Sciatic nerve (tissue), 2 donors: ENCODE measurements at regions not wholly inside any gene's neighbourhood (a gene's known extent, or its start where the extent isn't known, plus 50 kb on each side); places are given as distances from the start of the nearest gene placed in this dataset.

ENCODE experiments used
- ATAC-seq: fragments of 200-7000 bp; cut with Tn5 transposase; one replicate; pipeline ENCODE4 v1.9.1; 2020; ENCODE audit warnings: mild to moderate bottlenecking, moderate library complexity
- DNase-seq: peaks from one replicate; pipeline ENCODE4 v3.0.0-alpha.2; 2020; ENCODE audit warnings: low spot score
- intact Hi-C: fragments of 100-400 bp; cut with DNase I; formaldehyde crosslinking; loops from one replicate; pipeline ENCODE4 v1.14.2; 2022
- donor health status: DM: no; HTN: no; CAD: no.
- donor health status: DM: no; HTN: no; CAD: no.

GRCh38 chr11:33618351-33618710 lies 82.3 kb downstream of the C11orf91 start:
- intact Hi-C loops, result loop anchor here (5.0 kb wide), 1 partner anchor 1809 kb away; no protein-coding TSS in a partner anchor
- no peak for ATAC-seq
- no peak for DNase-seq

DNA sequence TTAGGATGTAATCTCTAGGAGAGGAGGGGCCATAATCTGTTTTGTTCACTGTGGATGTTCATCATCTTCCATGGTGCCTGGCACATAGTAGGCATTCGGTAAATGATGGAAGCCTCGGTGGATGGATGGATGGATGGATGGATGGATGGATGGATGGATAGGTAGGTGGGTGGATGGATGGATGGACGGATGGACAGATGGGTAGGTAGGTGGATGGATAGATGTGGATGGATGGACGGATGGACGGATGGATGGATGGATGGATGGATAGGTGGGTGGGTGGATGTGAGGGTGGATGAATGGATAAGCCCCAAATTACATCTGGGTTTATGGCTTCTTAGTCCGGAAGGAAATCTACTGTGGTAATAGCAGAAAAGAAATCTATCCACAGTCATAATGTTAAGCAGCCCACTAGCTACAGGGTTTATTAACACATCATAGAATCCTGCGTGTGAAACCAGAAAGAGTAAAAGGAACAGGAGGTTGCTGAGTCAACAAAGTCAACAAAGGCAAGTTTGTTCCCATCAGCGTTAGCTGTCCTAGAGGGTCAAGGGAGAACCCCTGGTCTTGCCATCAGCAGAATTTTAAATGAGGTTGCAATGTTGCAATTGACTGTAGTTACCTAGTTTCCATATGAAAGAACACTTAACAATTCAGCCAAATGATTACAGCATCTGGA lies 82.8 kb downstream of the C11orf91 start:
- intact Hi-C loops, result loop anchor here (5.0 kb wide), 1 partner anchor 1809 kb away; no protein-coding TSS in a partner anchor
- DNase-seq, result no peak
- ATAC-seq, result no peak

DNA sequence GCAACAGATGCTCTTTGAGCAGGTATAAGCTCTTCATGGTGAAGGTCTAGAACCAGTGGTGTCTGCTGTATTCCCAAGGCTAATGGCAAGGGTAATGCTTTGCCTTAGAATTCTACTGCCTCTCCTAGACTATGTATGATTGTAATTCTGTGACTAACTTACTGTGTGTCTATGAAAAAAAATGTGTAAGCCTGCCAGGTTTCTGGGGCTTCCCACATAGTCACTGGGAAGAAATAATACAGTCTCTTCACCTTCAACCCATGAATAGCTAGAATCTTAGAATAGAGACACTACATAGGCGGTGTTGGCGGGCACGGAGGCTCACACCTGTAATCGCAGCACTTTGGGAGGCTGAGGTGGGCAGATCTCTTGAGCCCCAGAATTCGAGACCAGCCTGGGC lies 84.1 kb downstream of the C11orf91 start:
- DNase-seq, result no peak
- intact Hi-C loops, result loop anchor here (5.0 kb wide), 1 partner anchor 1811 kb away; no protein-coding TSS in a partner anchor
- no peak for ATAC-seq

DNA sequence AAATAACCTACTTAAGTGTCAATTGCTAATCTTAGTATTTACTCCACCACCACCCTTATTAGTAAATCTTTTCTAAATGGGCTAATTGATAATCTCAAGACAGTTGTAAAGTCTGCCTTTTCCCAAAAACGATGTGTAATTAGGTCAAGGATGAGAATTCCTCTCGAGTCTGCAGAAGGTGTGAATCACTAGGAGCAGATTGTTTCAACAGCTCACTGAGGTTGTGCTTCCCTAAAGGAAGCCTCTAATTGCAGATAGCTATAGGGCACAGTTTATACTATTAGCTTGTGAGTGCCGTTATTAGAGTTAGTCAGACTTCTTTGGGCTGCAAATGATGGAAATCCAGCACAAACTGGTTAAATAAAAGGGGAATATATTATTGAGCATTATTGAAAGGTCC lies 84.9 kb downstream of the C11orf91 start:
- intact Hi-C loops, result loop anchor here (5.0 kb wide), 1 partner anchor 1812 kb away; no protein-coding TSS in a partner anchor
- DNase-seq, result no peak
- no peak for ATAC-seq

DNA sequence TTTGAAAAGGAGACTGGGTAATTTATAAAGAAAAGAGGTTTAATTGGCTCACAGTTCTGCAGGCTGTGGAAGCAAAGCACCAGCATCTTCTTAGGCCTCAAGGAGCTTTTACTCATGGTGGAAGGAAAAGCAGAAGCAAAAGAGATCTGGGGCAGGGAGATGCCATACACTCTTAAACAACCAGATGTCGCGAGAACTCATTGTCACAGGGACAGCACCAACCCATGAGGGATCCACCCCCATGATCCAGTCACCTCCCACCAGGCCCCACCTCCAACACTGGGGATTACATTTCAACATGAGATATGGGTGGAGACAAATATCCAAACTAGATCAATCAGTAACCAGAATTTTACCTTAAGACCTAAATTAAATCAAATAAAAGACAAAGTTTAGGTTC lies 87.2 kb downstream of the C11orf91 start:
- ATAC-seq, result no peak
- no peak for DNase-seq
- intact Hi-C loops, result no loop called here

DNA sequence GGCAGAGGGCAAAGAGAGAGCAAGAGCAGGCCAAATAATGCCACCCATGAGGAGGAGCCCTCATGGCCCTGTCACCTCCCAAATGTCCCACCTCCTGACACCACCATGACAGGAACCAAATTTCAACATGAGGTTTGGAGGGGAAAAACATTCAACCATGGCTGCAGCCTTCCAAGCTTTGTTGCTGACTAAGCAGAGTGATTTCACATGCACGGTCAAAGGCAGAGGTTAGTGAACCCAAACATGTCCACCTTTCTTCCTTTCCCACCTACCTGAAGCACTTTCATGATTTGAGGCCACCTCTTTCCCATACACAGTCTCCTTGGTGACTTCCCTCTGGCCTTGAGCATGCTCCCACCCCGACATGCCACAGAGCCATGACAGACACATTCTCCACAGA lies 89.7 kb downstream of the C11orf91 start:
- intact Hi-C loops, result no loop called here
- ATAC-seq (no peak), DNase-seq (no peak)

DNA sequence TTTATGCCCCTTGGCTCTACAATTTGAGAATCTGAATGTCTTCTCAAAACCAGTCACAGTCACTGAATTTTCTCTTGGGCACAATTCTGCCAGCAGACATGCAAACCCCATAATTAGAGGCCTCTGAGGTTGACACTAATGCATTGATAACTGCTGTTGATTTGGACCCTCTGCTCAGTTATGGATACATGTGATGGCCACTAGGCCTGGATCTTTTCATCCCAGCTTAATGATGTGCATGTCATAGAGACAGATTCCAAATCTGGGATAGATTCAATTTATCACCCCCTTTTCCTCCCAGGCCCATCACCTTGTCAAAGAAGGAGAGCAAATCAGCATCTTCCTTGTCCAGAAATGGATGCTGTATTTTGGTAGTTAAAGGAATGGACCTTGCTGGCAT lies 92.2 kb downstream of the C11orf91 start:
- intact Hi-C loops, result no loop called here
- no peak for DNase-seq
- ATAC-seq, result no peak

DNA sequence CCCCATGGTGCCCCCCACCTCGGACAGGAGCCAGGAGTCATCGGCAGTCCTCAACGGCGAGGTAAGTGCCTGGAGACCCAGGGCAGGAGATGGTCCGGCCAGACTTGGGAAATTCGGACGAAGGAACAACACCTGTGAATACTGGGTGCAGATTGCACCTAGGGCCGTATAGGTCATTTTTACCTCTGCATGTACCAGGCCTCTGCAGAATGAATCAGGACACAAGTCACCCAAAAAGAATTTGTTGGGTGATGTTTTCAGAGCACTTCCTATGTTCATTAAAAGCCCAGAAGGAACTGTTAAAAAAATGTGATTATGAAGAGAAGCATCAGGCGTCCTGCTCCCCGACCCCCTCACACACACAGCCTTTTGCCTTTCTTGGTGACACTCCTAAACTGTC lies 93.9 kb downstream of the C11orf91 start:
- ATAC-seq (no peak), DNase-seq (no peak)
- intact Hi-C loops, result no loop called here

- DNase-seq, result no peak
- ATAC-seq, result no peak
- intact Hi-C loops, result no loop called here
Observed at GRCh38 chr11:33605703-33606102, 94.9 kb downstream of the C11orf91 start.

GRCh38 chr11:33598426-33599069 lies 102.1 kb downstream of the C11orf91 start:
- DNase-seq (no peak), ATAC-seq (no peak)
- intact Hi-C loops, result no loop called here

DNA sequence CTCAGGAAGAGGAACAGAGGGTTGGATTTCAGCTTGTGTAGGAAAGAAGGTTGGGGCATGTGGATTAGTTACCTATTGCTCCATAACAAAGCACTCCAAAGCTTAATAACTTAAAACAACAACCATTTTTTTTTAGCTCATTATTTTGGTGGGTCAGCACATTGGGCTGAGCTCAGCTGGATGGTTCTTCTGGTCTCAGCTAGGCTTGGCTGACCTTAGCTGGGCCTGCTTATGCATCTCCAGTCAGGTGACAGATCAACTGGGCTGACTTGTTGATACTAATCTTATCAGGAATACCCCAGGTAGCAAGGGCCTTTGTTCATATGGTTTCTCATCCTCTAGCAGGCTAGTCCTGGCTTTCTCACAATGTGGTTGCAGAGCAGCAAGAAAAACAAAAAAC lies 106.4 kb downstream of the C11orf91 start:
- intact Hi-C loops, result no loop called here
- ATAC-seq (no peak), DNase-seq (no peak)

DNA sequence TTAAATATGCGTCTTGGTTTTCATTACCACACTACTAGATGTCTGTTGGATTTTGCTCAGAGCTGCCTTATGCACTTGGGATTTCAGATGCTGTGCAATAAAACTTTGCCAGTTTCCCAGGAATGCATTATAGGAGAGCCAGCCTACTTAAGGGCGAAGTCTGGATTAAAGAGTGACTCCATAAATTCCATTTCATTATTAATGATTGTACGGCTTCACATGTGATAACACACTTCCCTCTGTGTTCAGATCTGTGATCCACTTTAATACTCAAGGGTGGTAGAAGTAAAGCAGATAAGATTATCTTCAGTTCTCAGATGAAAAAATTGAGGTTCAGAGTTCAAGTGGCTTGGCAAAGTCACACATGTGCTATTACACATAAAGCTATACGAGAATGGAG lies 110.2 kb downstream of the C11orf91 start:
- ATAC-seq, result no peak
- intact Hi-C loops, result no loop called here
- no peak for DNase-seq

GRCh38 chr11:33588056-33588455 lies 112.6 kb downstream of the C11orf91 start:
- DNase-seq (no peak), ATAC-seq (no peak)
- intact Hi-C loops, result no loop called here

DNA sequence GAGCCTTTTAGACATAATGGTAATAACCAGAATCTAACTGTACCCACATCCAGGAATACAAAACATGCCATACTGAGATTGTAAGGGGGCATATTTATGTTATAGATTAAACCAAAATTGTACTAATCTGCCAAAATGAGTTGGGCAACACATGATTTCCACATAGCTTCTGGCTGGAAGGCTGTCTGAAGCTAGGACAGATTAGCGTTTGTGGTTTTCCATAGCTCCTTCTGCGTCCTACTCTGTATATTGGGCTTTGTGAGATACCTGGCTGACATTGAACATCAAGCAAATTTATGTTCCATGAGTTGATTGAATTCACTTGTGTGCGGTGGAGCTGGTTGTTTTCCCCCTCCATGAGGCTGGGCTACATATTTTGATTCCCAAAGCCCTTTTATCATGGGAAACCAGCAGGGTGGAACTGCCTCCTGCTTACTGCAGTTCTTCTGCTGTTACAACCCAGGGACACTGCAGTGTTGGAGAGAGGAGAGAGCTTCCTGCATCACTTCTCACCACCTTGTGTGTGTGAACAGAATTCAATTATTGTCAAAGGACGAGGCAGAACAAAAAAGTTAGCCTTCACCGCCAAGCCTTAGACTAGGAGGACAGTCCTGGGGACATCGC lies 114.9 kb downstream of the C11orf91 start:
- intact Hi-C loops, result no loop called here
- ATAC-seq, result no peak
- DNase-seq, result no peak

- intact Hi-C loops, result no loop called here
- ATAC-seq (no peak), DNase-seq (no peak)
Observed at GRCh38 chr11:33582636-33583325, 117.8 kb downstream of the C11orf91 start.

DNA sequence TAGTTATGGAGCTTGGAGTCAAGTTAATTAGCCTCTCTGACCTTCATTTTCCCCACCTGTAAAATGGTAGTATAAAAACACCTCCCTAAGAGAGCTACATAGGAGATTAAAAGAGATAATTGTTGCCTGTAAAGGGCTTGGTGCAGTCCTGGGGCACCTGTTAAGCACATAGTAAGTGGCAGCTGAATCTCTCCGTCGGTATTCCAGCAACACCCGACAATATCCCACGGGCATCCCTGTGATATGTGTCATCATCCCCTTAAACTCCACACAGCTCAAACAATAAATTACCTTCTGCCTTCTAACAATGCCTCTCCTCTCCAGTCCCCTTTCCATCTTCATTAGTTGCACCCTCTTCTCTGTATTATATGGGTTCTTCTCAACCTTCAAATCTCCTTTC lies 121.5 kb downstream of the C11orf91 start:
- DNase-seq (no peak), ATAC-seq (no peak)
- intact Hi-C loops, result no loop called here

DNA sequence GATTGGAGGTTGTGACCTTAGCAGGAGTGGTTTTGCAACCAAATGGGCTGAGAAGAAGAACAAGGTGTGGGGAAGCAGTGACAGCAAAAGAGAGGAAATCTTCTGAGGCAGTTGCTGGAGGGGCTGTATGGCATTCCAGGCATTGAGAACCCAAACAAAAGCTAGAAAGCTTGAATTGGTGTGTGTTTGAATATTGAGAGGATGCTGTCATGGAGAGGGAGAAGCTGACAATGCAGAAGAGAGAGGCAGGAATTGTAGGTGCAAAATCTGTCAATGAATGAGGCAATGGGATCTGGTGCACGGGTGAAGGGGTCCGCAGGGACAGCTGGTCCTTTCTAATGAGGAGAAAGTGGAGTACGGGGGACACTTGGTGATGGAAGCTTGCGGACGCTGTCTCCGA lies 123.4 kb downstream of the C11orf91 start:
- DNase-seq (no peak), ATAC-seq (no peak)
- intact Hi-C loops, result no loop called here

DNA sequence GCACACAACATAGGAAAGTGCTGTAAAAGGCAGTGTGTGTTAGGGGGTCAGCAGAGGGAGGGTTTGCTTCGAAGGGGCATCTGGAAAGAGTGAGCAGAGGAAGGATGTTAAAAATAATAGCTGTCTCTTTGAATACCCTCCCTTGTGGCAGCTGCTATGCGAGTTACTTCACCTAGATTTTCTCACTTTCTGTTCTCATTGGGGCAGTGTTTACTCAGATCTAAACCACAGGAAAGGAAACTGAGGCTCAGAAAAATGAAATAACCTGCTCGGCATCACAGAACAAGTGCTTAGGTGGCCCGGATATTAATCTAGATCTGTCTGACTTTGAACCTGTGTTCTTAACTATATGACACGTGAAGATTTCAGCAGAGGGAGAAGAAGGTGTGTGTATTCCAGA lies 125.3 kb downstream of the C11orf91 start:
- ATAC-seq (no peak), DNase-seq (no peak)
- intact Hi-C loops, result no loop called here

GRCh38 chr11:33574331-33574730 lies 126.3 kb downstream of the C11orf91 start:
- DNase-seq, result no peak
- no peak for ATAC-seq
- intact Hi-C loops, result no loop called here

DNA sequence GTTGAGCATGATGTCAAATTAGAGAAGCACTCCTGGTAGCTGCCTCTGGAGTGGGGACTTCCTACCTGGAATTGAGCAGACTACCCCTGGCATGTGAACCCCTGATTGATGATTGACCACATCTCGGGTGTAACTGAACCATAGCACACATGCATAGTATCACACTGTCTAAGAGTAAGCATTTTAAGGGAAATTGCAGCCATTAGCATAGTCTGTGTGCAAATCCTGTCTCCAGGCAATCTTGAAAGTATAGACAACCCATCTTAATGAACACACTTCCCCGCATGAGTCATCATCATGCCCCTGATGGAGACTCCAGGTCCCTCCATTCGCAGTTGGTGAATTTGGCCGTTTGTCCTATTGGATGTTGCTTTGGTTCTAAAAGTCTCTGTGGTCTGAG lies 131.3 kb downstream of the C11orf91 start:
- DNase-seq, result no peak
- intact Hi-C loops, result no loop called here
- ATAC-seq, result no peak
